AG09319 (cell line): ENCODE measurements at regions not wholly inside any gene's neighbourhood (a gene's known extent, or its start where the extent isn't known, plus 50 kb on each side); places are given as distances from the start of the nearest gene placed in this dataset.

Experiments used
- DNase-seq: peaks from one replicate; pipeline ENCODE4 v3.0.0-alpha.2; 2010; ENCODE audit warnings: low read depth; ENCODE audit errors: extremely low read depth
- CTCF ChIP-seq: IDR thresholded peaks from 2 replicates; pipeline ENCODE4 v1.5.1; 2011; ENCODE audit warnings: low read depth, mild to moderate bottlenecking, inconsistent platforms, low read length, moderate library complexity

- TF ChIP-seq CTCF, result no peak
- DNase-seq, result no peak
Observed at GRCh38 chr5:3911111-3911510, 315.5 kb downstream of the IRX1 start.

GRCh38 chr5:3911773-3912172 lies 316.1 kb downstream of the IRX1 start:
- TF ChIP-seq CTCF, result no peak
- no peak for DNase-seq

- DNase-seq, result no peak
- no peak for TF ChIP-seq CTCF
Observed at GRCh38 chr5:3912790-3913189, 317.2 kb downstream of the IRX1 start.

- TF ChIP-seq CTCF, result no peak
Observed at GRCh38 chr5:3913279-3913678, 317.6 kb downstream of the IRX1 start.

GRCh38 chr5:3925022-3925421 lies 329.4 kb downstream of the IRX1 start:
- no peak for DNase-seq
- TF ChIP-seq CTCF, result no peak

More at GRCh38 chr5:3913279-3913678, 317.6 kb downstream of the IRX1 start:
- no peak for DNase-seq

GRCh38 chr5:3925935-3926334 lies 330.3 kb downstream of the IRX1 start:
- DNase-seq, result no peak
- TF ChIP-seq CTCF, result no peak

GRCh38 chr5:3929799-3930198 lies 334.2 kb downstream of the IRX1 start:
- no peak for DNase-seq
- TF ChIP-seq CTCF, result no peak
